GM12864 (cell line): ENCODE measurements at regions not wholly inside any gene's neighbourhood (a gene's known extent, or its start where the extent isn't known, plus 50 kb on each side); places are given as distances from the start of the nearest gene placed in this dataset.

Experiments used
- DNase-seq: peaks from one replicate; pipeline ENCODE4 v3.0.0-alpha.2; 2011; ENCODE audit warnings: low read depth
- H3K4me3 ChIP-seq: 2 replicates; pipeline ENCODE4 v1.5.1; 2011; ENCODE audit warnings: mild to moderate bottlenecking, low read depth, low read length, control low read depth
- CTCF ChIP-seq: IDR thresholded peaks from 2 replicates; pipeline ENCODE4 v1.5.1; 2011; ENCODE audit warnings: low read depth, mild to moderate bottlenecking, moderate library complexity, low read length, control low read depth, inconsistent platforms; ENCODE audit errors: missing control alignments

GRCh38 chr14:46197856-46198255 lies 453.7 kb downstream of the RPL10L start:
- no peak for TF ChIP-seq CTCF
- H3K4me3 ChIP-seq = no peak overlapping the region

More at GRCh38 chr14:46197856-46198255, 453.7 kb downstream of the RPL10L start:
- DNase-seq = no peak
